ENCODE measurements at regions not wholly inside any gene's neighbourhood (a gene's known extent, or its start where the extent isn't known, plus 50 kb on each side); places are given as distances from the start of the nearest gene placed in this dataset.

- TF ChIP-seq POLR2A (IDR thresholded peaks at IDR 0.05; ENCODE audit: low read length) (no peak), GATA1 (IDR thresholded peaks at IDR 0.05; ENCODE audit: low read depth, low read length) (no peak)
Observed at GRCh38 chr5:116947691-116948528, 373.3 kb upstream of the SEMA6A start.
